ENCODE measurements at regions not wholly inside any gene's neighbourhood (a gene's known extent, or its start where the extent isn't known, plus 50 kb on each side); places are given as distances from the start of the nearest gene placed in this dataset.

GRCh38 chr11:19642185-19643158 lies 70.2 kb upstream of the NAV2 start:
- no peaks in the 10 kb centered on the region; the same call in 1 of the 2 replicates for H3K9me1 ChIP-seq (ENCODE audit: insufficient read depth, low read length)
- no peak overlapping the region for H4K5ac ChIP-seq (ENCODE audit: low read depth, low read length)
- H3K4me3 ChIP-seq (ENCODE audit: insufficient read depth, low read depth, low read length): no peak overlapping the region
- no peak overlapping the region for H3K4me2 ChIP-seq (ENCODE audit: low read depth, low read length)
- in situ Hi-C loops (cut with MboI; ENCODE audit: low sequenced_read_pairs): no loop called here
- H3K9me3 ChIP-seq (ENCODE audit: control insufficient read depth, insufficient read depth, low read length): no peaks in the 10 kb centered on the region
- DNase-seq (no peak), ATAC-seq (ENCODE audit: low read depth) (no peak)
- H3K4me1 ChIP-seq (ENCODE audit: control insufficient read depth, insufficient read depth, low read length): peaks cover 2% of the 10 kb centered on the region
- no peak overlapping the region for H2AFZ ChIP-seq (replicated peaks; ENCODE audit: low read length, poor library complexity)
- H2BK5ac ChIP-seq (ENCODE audit: low read depth, low read length, poor library complexity, severe bottlenecking): no peak overlapping the region
- H4K91ac ChIP-seq (ENCODE audit: insufficient read depth, low read depth, low read length): no peak overlapping the region
- no peak overlapping the region for H3K23ac ChIP-seq (ENCODE audit: low read depth, low read length)
- H3K18ac ChIP-seq (ENCODE audit: low read depth, low read length): no peak overlapping the region
- POLR2A ChIA-PET (ENCODE audit: unreplicated experiment): no interaction called here
- no peak overlapping the region for H2BK20ac ChIP-seq (ENCODE audit: low read depth, low read length)
- intact Hi-C loops (cut with micrococcal nuclease): no loop called here
- no peaks in the 10 kb centered on the region for H3K36me3 ChIP-seq (ENCODE audit: control insufficient read depth, insufficient read depth, low read length)
- no peak overlapping the region for H2AK5ac ChIP-seq (ENCODE audit: low read depth, low read length)
- no peak overlapping the region for H2AK9ac ChIP-seq (replicated peaks; ENCODE audit: low read depth, low read length, poor library complexity)
- peaks cover 12% of the 10 kb centered on the region for H3K27me3 ChIP-seq (ENCODE audit: control insufficient read depth, insufficient read depth, low read length)
- H3K14ac ChIP-seq (replicated peaks; ENCODE audit: low read depth, low read length): no peak overlapping the region
- no peak overlapping the region for H3K4ac ChIP-seq (ENCODE audit: low read depth, low read length)
- dilution Hi-C loops (cut with HindIII; ENCODE audit: low sequenced_read_pairs, unreplicated experiment): no loop called here
- H3K56ac ChIP-seq (ENCODE audit: extremely low read depth, insufficient read depth, low read length): no peak overlapping the region
- H2BK120ac ChIP-seq (ENCODE audit: low read depth, low read length): no peak overlapping the region
- no TSS peak for BruUV-seq (replicated peaks)
- WGBS, 2 experiments (ENCODE audit: extremely low coverage in 2 of 2, insufficient read length in 1 of 2): 73% methylated on average over 2 of the region's 6 CpGs; no CpG with 5 or more reads in 1 of the 2 experiments
- H3K79me1 ChIP-seq (ENCODE audit: low read depth in 1 of 2, low read length in 2 of 2): no peaks in the 10 kb centered on the region
- no peak overlapping the region for H3K9ac ChIP-seq (ENCODE audit: low read depth, low read length)
- no peak overlapping the region for H2BK15ac ChIP-seq (ENCODE audit: low read depth, low read length)
- H4K8ac ChIP-seq (ENCODE audit: low read depth in 2 of 2, low read length in 2 of 2): no peak overlapping the region
- H3K27ac ChIP-seq (ENCODE audit: insufficient read depth, low read length): no peak overlapping the region
- H4K20me1 ChIP-seq (ENCODE audit: insufficient read depth, low read length): peaks cover 3% of the 10 kb centered on the region; the same call in 1 of the 2 replicates
- CTCF ChIA-PET: no interaction called here
- TF ChIP-seq FOS (IDR thresholded peaks at IDR 0.05; ENCODE audit: low read depth, low read length) (no peak), ELK1 (IDR thresholded peaks at IDR 0.05; ENCODE audit: borderline replicate concordance, low read depth, low read length) (no peak), RFX5 (IDR thresholded peaks at IDR 0.05; ENCODE audit: low read depth, low read length) (no peak), CEBPB (IDR thresholded peaks at IDR 0.05; ENCODE audit: low read depth, low read length) (no peak), RCOR1 (IDR thresholded peaks at IDR 0.05; ENCODE audit: insufficient replicate concordance, low read length) (no peak), RAD21 (IDR thresholded peaks at IDR 0.05; ENCODE audit: low read length) (no peak), MAFK (IDR thresholded peaks at IDR 0.05; ENCODE audit: low read depth, low read length) (no peak), USF2 (IDR thresholded peaks at IDR 0.05; ENCODE audit: low read depth, low read length) (no peak), CTCF (conservative IDR thresholded peaks at IDR 0.05; ENCODE audit: low read depth, low read length) (no peak), POLR2A (IDR thresholded peaks at IDR 0.05; ENCODE audit: low read depth, low read length) (no peak), BHLHE40 (IDR thresholded peaks at IDR 0.05; ENCODE audit: low read depth, low read length) (no peak), SMC3 (IDR thresholded peaks at IDR 0.05; ENCODE audit: low read depth, low read length) (no peak), CHD1 (IDR thresholded peaks at IDR 0.05; ENCODE audit: low read depth, low read length) (no peak), NFE2L2 (IDR thresholded peaks at IDR 0.05; ENCODE audit: low read depth, low read length) (no peak)
